ENCODE measurements at regions not wholly inside any gene's neighbourhood (a gene's known extent, or its start where the extent isn't known, plus 50 kb on each side); places are given as distances from the start of the nearest gene placed in this dataset.

- TF ChIP-seq, protein P1, sequence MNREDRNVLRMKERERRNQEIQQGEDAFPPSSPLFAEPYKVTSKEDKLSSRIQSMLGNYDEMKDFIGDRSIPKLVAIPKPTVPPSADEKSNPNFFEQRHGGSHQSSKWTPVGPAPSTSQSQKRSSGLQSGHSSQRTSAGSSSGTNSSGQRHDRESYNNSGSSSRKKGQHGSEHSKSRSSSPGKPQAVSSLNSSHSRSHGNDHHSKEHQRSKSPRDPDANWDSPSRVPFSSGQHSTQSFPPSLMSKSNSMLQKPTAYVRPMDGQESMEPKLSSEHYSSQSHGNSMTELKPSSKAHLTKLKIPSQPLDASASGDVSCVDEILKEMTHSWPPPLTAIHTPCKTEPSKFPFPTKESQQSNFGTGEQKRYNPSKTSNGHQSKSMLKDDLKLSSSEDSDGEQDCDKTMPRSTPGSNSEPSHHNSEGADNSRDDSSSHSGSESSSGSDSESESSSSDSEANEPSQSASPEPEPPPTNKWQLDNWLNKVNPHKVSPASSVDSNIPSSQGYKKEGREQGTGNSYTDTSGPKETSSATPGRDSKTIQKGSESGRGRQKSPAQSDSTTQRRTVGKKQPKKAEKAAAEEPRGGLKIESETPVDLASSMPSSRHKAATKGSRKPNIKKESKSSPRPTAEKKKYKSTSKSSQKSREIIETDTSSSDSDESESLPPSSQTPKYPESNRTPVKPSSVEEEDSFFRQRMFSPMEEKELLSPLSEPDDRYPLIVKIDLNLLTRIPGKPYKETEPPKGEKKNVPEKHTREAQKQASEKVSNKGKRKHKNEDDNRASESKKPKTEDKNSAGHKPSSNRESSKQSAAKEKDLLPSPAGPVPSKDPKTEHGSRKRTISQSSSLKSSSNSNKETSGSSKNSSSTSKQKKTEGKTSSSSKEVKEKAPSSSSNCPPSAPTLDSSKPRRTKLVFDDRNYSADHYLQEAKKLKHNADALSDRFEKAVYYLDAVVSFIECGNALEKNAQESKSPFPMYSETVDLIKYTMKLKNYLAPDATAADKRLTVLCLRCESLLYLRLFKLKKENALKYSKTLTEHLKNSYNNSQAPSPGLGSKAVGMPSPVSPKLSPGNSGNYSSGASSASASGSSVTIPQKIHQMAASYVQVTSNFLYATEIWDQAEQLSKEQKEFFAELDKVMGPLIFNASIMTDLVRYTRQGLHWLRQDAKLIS (CRISPR knock-in tag; IDR thresholded peaks at IDR 0.05; ENCODE audit: borderline replicate concordance) = no peak
- no peak for TF ChIP-seq CTCF (IDR thresholded peaks at IDR 0.05)
- TF ChIP-seq PRRX2 (CRISPR knock-in tag; IDR thresholded peaks at IDR 0.05) = no peak
Measured at GRCh38 chr18:43719267-43719795, 442.0 kb upstream of the SYT4 start.
